ENCODE measurements at regions not wholly inside any gene's neighbourhood (a gene's known extent, or its start where the extent isn't known, plus 50 kb on each side); places are given as distances from the start of the nearest gene placed in this dataset.

GRCh38 chr11:119788911-119789560 lies 60.0 kb upstream of the NECTIN1 start:
- TF ChIP-seq CTCF (conservative IDR thresholded peaks at IDR 0.05; ENCODE audit: low read length) = no peak
- no peak for TF ChIP-seq EZH2phosphoT487 (IDR thresholded peaks at IDR 0.05; ENCODE audit: borderline replicate concordance)

All from Loucy (cell line).